Neural cell (in vitro differentiated cells): ENCODE measurements at regions not wholly inside any gene's neighbourhood (a gene's known extent, or its start where the extent isn't known, plus 50 kb on each side); places are given as distances from the start of the nearest gene placed in this dataset.

Source experiments
- H2AFZ ChIP-seq: fragments of 200-600, 300-800 bp; sonication (generic), shearing (Covaris generic); 2 replicates; pipeline ENCODE4 v1.6.0; 2014; ENCODE audit warnings: low read depth, mild to moderate bottlenecking, antibody characterized with exemption, low read length, moderate library complexity
- H3F3A ChIP-seq: fragments of 200-600 bp; shearing (Covaris generic); 2 replicates; pipeline ENCODE4 v1.6.1; 2016; ENCODE audit warnings: mild to moderate bottlenecking, moderate library complexity, mixed read lengths, antibody characterized with exemption, low read length; ENCODE audit not compliant: insufficient read depth, poor library complexity, severe bottlenecking
- H3K27ac ChIP-seq: fragments of 200-600, 300-800 bp; sonication (generic), shearing (Covaris generic); 2 replicates; pipeline ENCODE4 v1.5.1; 2014; ENCODE audit warnings: mild to moderate bottlenecking, low read length, moderate library complexity
- H3K27me3 ChIP-seq: fragments of 300-800, 200-600 bp; sonication (generic), shearing (Covaris generic); 2 replicates; pipeline ENCODE4 v1.6.0; 2014; ENCODE audit warnings: mild to moderate bottlenecking, low read depth, low read length, moderate library complexity; ENCODE audit not compliant: insufficient read depth
- H3K36me3 ChIP-seq: fragments of 300-800, 200-600 bp; sonication (generic), shearing (Covaris generic); 2 replicates; pipeline ENCODE4 v1.5.1; 2014; ENCODE audit warnings: mild to moderate bottlenecking, antibody characterized with exemption, low read length, moderate library complexity; ENCODE audit not compliant: insufficient read depth
- H3K4me2 ChIP-seq: fragments of 300-800, 200-600 bp; sonication (generic), shearing (Covaris generic); 2 replicates; pipeline ENCODE4 v1.6.0; 2014; ENCODE audit warnings: mild to moderate bottlenecking, low read length
- H3K4me3 ChIP-seq: fragments of 300-800, 200-600 bp; sonication (generic), shearing (Covaris generic); 2 replicates; pipeline ENCODE4 v1.5.1; 2014; ENCODE audit warnings: mild to moderate bottlenecking, low read length, moderate library complexity
- H3K79me2 ChIP-seq: fragments of 200-600 bp; shearing (Covaris generic); replicated peaks from 2 replicates; pipeline ENCODE4 v1.6.0; 2014; ENCODE audit warnings: mild to moderate bottlenecking, low read length, moderate library complexity; ENCODE audit not compliant: insufficient read depth
- H3K9ac ChIP-seq: fragments of 300-800, 200-600 bp; sonication (generic), shearing (Covaris generic); 2 replicates; pipeline ENCODE4 v1.6.1; 2016; ENCODE audit warnings: mild to moderate bottlenecking, low read length, mixed read lengths
- H3K9me2 ChIP-seq: fragments of 200-600 bp; shearing (Covaris generic); 2 replicates; pipeline ENCODE4 v1.6.1; 2016; ENCODE audit warnings: mild to moderate bottlenecking, low read length, mixed read lengths; ENCODE audit not compliant: insufficient read depth
- H3K9me3 ChIP-seq: fragments of 200-600, 300-800 bp; sonication (generic), shearing (Covaris generic); 2 replicates; pipeline ENCODE4 v1.6.1; 2016; ENCODE audit warnings: mild to moderate bottlenecking, mixed run types, low read length, moderate library complexity, mixed read lengths
- H4K20me1 ChIP-seq: fragments of 200-600 bp; shearing (Covaris generic); 2 replicates; pipeline ENCODE4 v1.6.1; 2016; ENCODE audit warnings: mild to moderate bottlenecking, mixed run types; ENCODE audit not compliant: insufficient read depth
- CTCF ChIP-seq: fragments of 450-650 bp; IDR thresholded peaks from 2 replicates; pipeline ENCODE4 v1.5.1; 2014; ENCODE audit warnings: antibody characterized with exemption, mild to moderate bottlenecking, moderate library complexity; ENCODE audit not compliant: poor library complexity, severe bottlenecking
- EP300 ChIP-seq: fragments of 450-650 bp; conservative IDR thresholded peaks from 2 replicates; pipeline ENCODE4 v1.6.1; 2014; ENCODE audit warnings: antibody characterized with exemption, mild to moderate bottlenecking, moderate library complexity; ENCODE audit not compliant: poor library complexity, severe bottlenecking
- EZH2 ChIP-seq: fragments of 200-600, 300-800 bp; shearing (Covaris generic), sonication (generic); IDR thresholded peaks from 2 replicates; pipeline ENCODE4 v1.6.1; 2014; ENCODE audit warnings: antibody characterized with exemption, low read length, borderline replicate concordance, mild to moderate bottlenecking; ENCODE audit not compliant: insufficient read depth, poor library complexity, severe bottlenecking
- MXI1 ChIP-seq: fragments of 450-650 bp; conservative IDR thresholded peaks from 2 replicates; pipeline ENCODE4 v1.6.1; 2014; ENCODE audit warnings: antibody characterized with exemption, mild to moderate bottlenecking; ENCODE audit not compliant: poor library complexity, severe bottlenecking
- POLR2AphosphoS5 ChIP-seq: IDR thresholded peaks from 2 replicates; pipeline ENCODE4 v1.6.1; 2012
- RAD21 ChIP-seq: fragments of 450-650 bp; conservative IDR thresholded peaks from 2 replicates; pipeline ENCODE4 v1.6.1; 2014; ENCODE audit warnings: antibody characterized with exemption, mild to moderate bottlenecking, moderate library complexity
- REST ChIP-seq: IDR thresholded peaks from 2 replicates; pipeline ENCODE4 v1.6.1; 2012; ENCODE audit warnings: borderline replicate concordance
- SMC3 ChIP-seq: fragments of 450-650 bp; conservative IDR thresholded peaks from 2 replicates; pipeline ENCODE4 v1.6.1; 2014; ENCODE audit warnings: antibody characterized with exemption, mild to moderate bottlenecking, moderate library complexity; ENCODE audit not compliant: poor library complexity
- TAF1 ChIP-seq: IDR thresholded peaks from 2 replicates; pipeline ENCODE4 v1.6.1; 2012; ENCODE audit warnings: low read depth

- Histone ChIP-seq H3K27ac (no peak overlapping the region), H2AFZ (no peak overlapping the region), H3K27me3 (no peaks in the 10 kb centered on the region), H3K4me3 (no peak overlapping the region), H3K36me3 (no peaks in the 10 kb centered on the region), H4K20me1 (no peaks in the 10 kb centered on the region), H3F3A (no peaks in the 10 kb centered on the region), H3K79me2 (no peaks in the 10 kb centered on the region), H3K4me2 (no peak overlapping the region), H3K9me2 (no peaks in the 10 kb centered on the region), H3K9me3 (peaks cover 6% of the 10 kb centered on the region), H3K9ac (no peak overlapping the region)
- TF ChIP-seq MXI1 (no peak), REST (no peak), SMC3 (no peak), TAF1 (no peak), EZH2 (no peak), POLR2AphosphoS5 (no peak), RAD21 (no peak), CTCF (no peak), EP300 (no peak)
These were observed 640.2 kb downstream of the ARL4A start for GRCh38 chr7:13327669-13328068.

- no peaks in the 10 kb centered on the region for H3K27me3 ChIP-seq
These were observed 645.9 kb downstream of the ARL4A start for GRCh38 chr7:13333371-13333770.

More at GRCh38 chr7:13333371-13333770, 645.9 kb downstream of the ARL4A start:
- Histone ChIP-seq H3K9me2 (no peaks in the 10 kb centered on the region), H3K4me2 (no peak overlapping the region), H2AFZ (no peak overlapping the region), H3K79me2 (no peaks in the 10 kb centered on the region), H3F3A (no peaks in the 10 kb centered on the region), H3K36me3 (no peaks in the 10 kb centered on the region), H3K4me3 (no peak overlapping the region), H3K9ac (no peak overlapping the region), H4K20me1 (no peaks in the 10 kb centered on the region), H3K9me3 (no peaks in the 10 kb centered on the region), H3K27ac (no peak overlapping the region)
- TF ChIP-seq CTCF, result no peak
- no peak for TF ChIP-seq EP300
- TF ChIP-seq EZH2, result no peak
- TF ChIP-seq SMC3, result no peak
- no peak for TF ChIP-seq POLR2AphosphoS5
- no peak for TF ChIP-seq RAD21
- TF ChIP-seq MXI1, result no peak
- no peak for TF ChIP-seq REST
- no peak for TF ChIP-seq TAF1
